ENCODE measurements at regions not wholly inside any gene's neighbourhood (a gene's known extent, or its start where the extent isn't known, plus 50 kb on each side); places are given as distances from the start of the nearest gene placed in this dataset.

- no peak overlapping the region for H4K5ac ChIP-seq (ENCODE audit: insufficient read length, low read depth, low read length)
- no peak overlapping the region for H2BK12ac ChIP-seq (ENCODE audit: insufficient read length, low read depth, low read length)
- no peak overlapping the region for H2BK5ac ChIP-seq (ENCODE audit: insufficient read length, low read length)
- H3K27ac Mint-ChIP-seq: no peak overlapping the region
- no peak overlapping the region for H3K18ac ChIP-seq (ENCODE audit: insufficient read length, low read depth, low read length)
- H3K9me3 Mint-ChIP-seq: peaks cover 0 to 4% of the 10 kb centered on the region in 2 experiments; a peak in 1 of 5 replicates
- H3K23me2 ChIP-seq (ENCODE audit: insufficient read length, low read depth, low read length, poor library complexity, severe bottlenecking): peaks cover 4% of the 10 kb centered on the region
- no peak overlapping the region for H3T11ph ChIP-seq (ENCODE audit: low read length)
- no peak overlapping the region for H3K23ac ChIP-seq (ENCODE audit: insufficient read length, low read depth, low read length)
- no peaks in the 10 kb centered on the region for H3K79me2 ChIP-seq (ENCODE audit: insufficient read depth, low read length)
- no peak overlapping the region for H3K9ac ChIP-seq (ENCODE audit: extremely low read depth, insufficient read length, low read length)
- no peak overlapping the region for H3K56ac ChIP-seq (ENCODE audit: insufficient read length, low read depth, low read length)
- H4K20me1 ChIP-seq (ENCODE audit: control insufficient read depth, insufficient read depth, insufficient read length): no peaks in the 10 kb centered on the region
- peaks cover 24 to 25% of the 10 kb centered on the region in 2 experiments for H3K4me1 Mint-ChIP-seq
- no peak overlapping the region for H4K8ac ChIP-seq (replicated peaks; ENCODE audit: insufficient read length, low read depth, low read length)
- no peak overlapping the region for H2BK20ac ChIP-seq (ENCODE audit: low read depth, low read length, poor library complexity, severe bottlenecking)
- H3K4me3 Mint-ChIP-seq: no peak overlapping the region
- no peaks in the 10 kb centered on the region for H3K27me3 ChIP-seq (ENCODE audit: insufficient read depth, low read length)
- no peaks in the 10 kb centered on the region for H3K4me1 ChIP-seq (ENCODE audit: insufficient read depth, low read length)
- no peaks in the 10 kb centered on the region for H3K79me1 ChIP-seq (ENCODE audit: insufficient read depth, low read depth, low read length, poor library complexity, severe bottlenecking)
- H2BK120ac ChIP-seq (ENCODE audit: low read depth, low read length, poor library complexity, severe bottlenecking): no peak overlapping the region
- TF ChIP-seq, protein P1, sequence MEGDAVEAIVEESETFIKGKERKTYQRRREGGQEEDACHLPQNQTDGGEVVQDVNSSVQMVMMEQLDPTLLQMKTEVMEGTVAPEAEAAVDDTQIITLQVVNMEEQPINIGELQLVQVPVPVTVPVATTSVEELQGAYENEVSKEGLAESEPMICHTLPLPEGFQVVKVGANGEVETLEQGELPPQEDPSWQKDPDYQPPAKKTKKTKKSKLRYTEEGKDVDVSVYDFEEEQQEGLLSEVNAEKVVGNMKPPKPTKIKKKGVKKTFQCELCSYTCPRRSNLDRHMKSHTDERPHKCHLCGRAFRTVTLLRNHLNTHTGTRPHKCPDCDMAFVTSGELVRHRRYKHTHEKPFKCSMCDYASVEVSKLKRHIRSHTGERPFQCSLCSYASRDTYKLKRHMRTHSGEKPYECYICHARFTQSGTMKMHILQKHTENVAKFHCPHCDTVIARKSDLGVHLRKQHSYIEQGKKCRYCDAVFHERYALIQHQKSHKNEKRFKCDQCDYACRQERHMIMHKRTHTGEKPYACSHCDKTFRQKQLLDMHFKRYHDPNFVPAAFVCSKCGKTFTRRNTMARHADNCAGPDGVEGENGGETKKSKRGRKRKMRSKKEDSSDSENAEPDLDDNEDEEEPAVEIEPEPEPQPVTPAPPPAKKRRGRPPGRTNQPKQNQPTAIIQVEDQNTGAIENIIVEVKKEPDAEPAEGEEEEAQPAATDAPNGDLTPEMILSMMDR (conservative IDR thresholded peaks at IDR 0.05): no peak
- 0 out of 7 replicates have a peak, but pooled peaks cover 0 to 8% (median 0%) of the 10 kb centered on the region in 3 experiments for H3K36me3 Mint-ChIP-seq (ENCODE audit: insufficient read depth in 1 of 3, low read depth in 3 of 3)
- H3K14ac ChIP-seq (ENCODE audit: insufficient read depth, low read length): no peak overlapping the region
- DNase-seq: no peak
- H2AK5ac ChIP-seq (ENCODE audit: insufficient read length, low read length): no peak overlapping the region
- no peak overlapping the region for H3K4ac ChIP-seq (ENCODE audit: low read depth, low read length)
- H4K91ac ChIP-seq (ENCODE audit: insufficient read length, low read depth, low read length): no peak overlapping the region
- no peak overlapping the region for H3K4me2 ChIP-seq (ENCODE audit: insufficient read depth, insufficient read length, low read length)
- H3K9me3 ChIP-seq (ENCODE audit: control insufficient read depth, low read depth, low read length): no peaks in the 10 kb centered on the region
- H3K27ac ChIP-seq (ENCODE audit: insufficient read length, low read depth, low read length): no peak overlapping the region
- H2AFZ ChIP-seq (ENCODE audit: low read length): no peak overlapping the region
- H3K27me3 Mint-ChIP-seq (ENCODE audit: low read depth): peaks cover 6% of the 10 kb centered on the region
- H2BK15ac ChIP-seq (ENCODE audit: low read depth, low read length): no peak overlapping the region
Measured at GRCh38 chr2:64786343-64787018, 132.8 kb upstream of the SERTAD2 start.

Measured in H9 (cell line).